ENCODE measurements at regions not wholly inside any gene's neighbourhood (a gene's known extent, or its start where the extent isn't known, plus 50 kb on each side); places are given as distances from the start of the nearest gene placed in this dataset.

GRCh38 chr4:136748773-136749172 lies 783.5 kb downstream of the PCDH18 start:
- no peak for TF ChIP-seq CTCF (IDR thresholded peaks at IDR 0.05)
- no peaks in the 10 kb centered on the region for H3K27me3 Mint-ChIP-seq (ENCODE audit: low read depth in 3 of 3)
- H3K9me3 ChIP-seq (replicated peaks in 1 of 2; ENCODE audit: control insufficient read depth in 1 of 2, insufficient read depth in 1 of 2, low read length in 2 of 2): no peaks in the 10 kb centered on the region
- 96% methylated on average over 3 of the region's 3 CpGs for WGBS (ENCODE audit: insufficient coverage)
- H3K4me2 ChIP-seq (replicated peaks; ENCODE audit: extremely low read depth, low read length, poor library complexity, severe bottlenecking): no peak overlapping the region
- no peaks in the 10 kb centered on the region for H3K4me1 ChIP-seq (ENCODE audit: control insufficient read depth in 1 of 2, insufficient read depth in 2 of 2, low read length in 2 of 2)
- DNase-seq: no peak
- H3K4me3 Mint-ChIP-seq: no peak overlapping the region
- no peaks in the 10 kb centered on the region for H3K79me2 ChIP-seq (ENCODE audit: insufficient read depth, low read length)
- H3K9ac ChIP-seq (ENCODE audit: insufficient read depth, low read length, poor library complexity, severe bottlenecking): no peak overlapping the region
- no peak overlapping the region for H2AFZ ChIP-seq (ENCODE audit: insufficient read depth, low read depth, low read length, poor library complexity, severe bottlenecking)
- H4K20me1 ChIP-seq (ENCODE audit: insufficient read depth, low read length): no peaks in the 10 kb centered on the region
- H3K36me3 Mint-ChIP-seq: no peaks in the 10 kb centered on the region
- H3K36me3 ChIP-seq (replicated peaks in 1 of 2; ENCODE audit: control insufficient read depth in 1 of 2, insufficient read depth in 2 of 2, low read length in 2 of 2): no peaks in the 10 kb centered on the region
- peaks cover 0 to 3% (median 0%) of the 10 kb centered on the region in 7 donors for H3K9me3 Mint-ChIP-seq
- no peak overlapping the region for H3K27ac ChIP-seq (ENCODE audit: low read depth in 1 of 2, low read length in 2 of 2)
- intact Hi-C loops (cut with micrococcal nuclease): no loop called here
- no peaks in the 10 kb centered on the region for H3K27me3 ChIP-seq (ENCODE audit: control insufficient read depth in 2 of 2, insufficient read depth in 2 of 2, low read length in 2 of 2)
- no peak overlapping the region for H3K4me3 ChIP-seq (replicated peaks in 1 of 3; ENCODE audit: low read depth in 2 of 3, low read length in 3 of 3)
- no peaks in the 10 kb centered on the region for H3K4me1 Mint-ChIP-seq
- H3K27ac Mint-ChIP-seq: no peak overlapping the region

GRCh38 chr4:136748165-136748564 lies 784.1 kb downstream of the PCDH18 start:
- no peaks in the 10 kb centered on the region for H3K36me3 Mint-ChIP-seq
- Histone ChIP-seq H3K4me3 (replicated peaks in 1 of 3; ENCODE audit: low read depth in 2 of 3, low read length in 3 of 3) (no peak overlapping the region), H3K4me1 (ENCODE audit: control insufficient read depth in 1 of 2, insufficient read depth in 2 of 2, low read length in 2 of 2) (no peaks in the 10 kb centered on the region), H3K9ac (ENCODE audit: insufficient read depth, low read length, poor library complexity, severe bottlenecking) (no peak overlapping the region), H4K20me1 (ENCODE audit: insufficient read depth, low read length) (no peaks in the 10 kb centered on the region), H3K27me3 (ENCODE audit: control insufficient read depth in 2 of 2, insufficient read depth in 2 of 2, low read length in 2 of 2) (no peaks in the 10 kb centered on the region), H2AFZ (ENCODE audit: insufficient read depth, low read depth, low read length, poor library complexity, severe bottlenecking) (no peak overlapping the region), H3K79me2 (ENCODE audit: insufficient read depth, low read length) (no peaks in the 10 kb centered on the region), H3K27ac (ENCODE audit: low read depth in 1 of 2, low read length in 2 of 2) (no peak overlapping the region), H3K36me3 (replicated peaks in 1 of 2; ENCODE audit: control insufficient read depth in 1 of 2, insufficient read depth in 2 of 2, low read length in 2 of 2) (no peaks in the 10 kb centered on the region), H3K4me2 (replicated peaks; ENCODE audit: extremely low read depth, low read length, poor library complexity, severe bottlenecking) (no peak overlapping the region), H3K9me3 (replicated peaks in 1 of 2; ENCODE audit: control insufficient read depth in 1 of 2, insufficient read depth in 1 of 2, low read length in 2 of 2) (no peaks in the 10 kb centered on the region)
- no peak overlapping the region for H3K4me3 Mint-ChIP-seq
- DNase-seq: no peak
- intact Hi-C loops (cut with micrococcal nuclease): no loop called here
- H3K9me3 Mint-ChIP-seq: peaks cover 0 to 6% (median 2%) of the 10 kb centered on the region in 7 donors
- peaks cover 0 to 1% (median 0%) of the 10 kb centered on the region in 3 donors for H3K27me3 Mint-ChIP-seq (ENCODE audit: low read depth in 3 of 3)
- H3K27ac Mint-ChIP-seq: no peak overlapping the region
- no peak for TF ChIP-seq CTCF (IDR thresholded peaks at IDR 0.05)
- H3K4me1 Mint-ChIP-seq: no peaks in the 10 kb centered on the region
- WGBS (ENCODE audit: insufficient coverage): no CpG with 5 or more reads among the region's 1 CpG
